Adrenal gland (tissue), 9 donors: ENCODE measurements at regions not wholly inside any gene's neighbourhood (a gene's known extent, or its start where the extent isn't known, plus 50 kb on each side); places are given as distances from the start of the nearest gene placed in this dataset.
"Not testable (repeated sequence)": the region's sequence is repeated elsewhere in the genome, so short reads cannot be mapped to it uniquely, and the experiment has no call there.

Source experiments
- DNase-seq, 7 donors: peaks; one replicate each; pipeline ENCODE4 v3.0.0-alpha.2; 2019 to 2020
- H3K27ac ChIP-seq, 5 donors: fragments of 200-600 bp; sonication (generic) in 4 of 5; 1 replicate in 3 of 5; 2 replicates in 2 of 5; pipeline versions ENCODE4 v1.5.1 to v1.8.0; 2016 to 2020; ENCODE audit warnings: mild to moderate bottlenecking in 1 of 5
- H3K27me3 ChIP-seq: fragments of 200-600 bp; 2 replicates; pipeline ENCODE4 v1.8.0; 2021
- H3K36me3 ChIP-seq, 2 donors: fragments of 200-600 bp; replicated peaks in 1 of 2; 1 replicate in 1 of 2; 2 replicates in 1 of 2; pipeline versions ENCODE4 v1.5.1 to v1.8.0; 2018 to 2022
- H3K4me1 ChIP-seq, 2 donors: fragments of 200-600 bp; replicated peaks in 1 of 2; 1 replicate in 1 of 2; 2 replicates in 1 of 2; pipeline versions ENCODE4 v1.5.1 to v1.8.0; 2018 to 2021
- H3K4me3 ChIP-seq, 4 donors: fragments of 200-600 bp; sonication (generic) in 3 of 4; one replicate each; pipeline ENCODE4 v1.5.1; 2016 to 2018
- H3K9me3 ChIP-seq, 3 donors: fragments of 200-600 bp; sonication (generic) in 1 of 3; replicated peaks in 1 of 3; 1 replicate in 2 of 3; 2 replicates in 1 of 3; pipeline versions ENCODE4 v1.5.1 to v1.8.0; 2016 to 2021
- CTCF ChIP-seq, 6 experiments: fragments of 450-650 bp in 4 of 6; fragments of 200-600 bp in 2 of 6; sonication (generic) in 1 of 6; IDR thresholded peaks; 1 replicate in 5 of 6; 2 replicates in 1 of 6; pipeline versions ENCODE4 v1.5.1 to v1.8.0; 2016 to 2021; ENCODE audit warnings: antibody characterized with exemption in 6 of 6, mild to moderate bottlenecking in 2 of 6, moderate library complexity in 1 of 6
- POLR2A ChIP-seq, 2 donors: fragments of 450-650 bp; IDR thresholded peaks; one replicate each; pipeline ENCODE4 v1.6.1; 2017; ENCODE audit warnings: antibody characterized with exemption in 2 of 2, mild to moderate bottlenecking in 2 of 2, moderate library complexity in 1 of 2
- WGBS, 4 donors: extraction: QIAGEN DNeasy Blood & Tissue Kit in 2 of 4; methylation state at CpG; one replicate each; pipeline versions ENCODE4 v1.1.5 to v1.1.7; 2013 to 2017; 5-methylcytosine and 5-hydroxymethylcytosine counted together
- intact Hi-C, 2 donors: fragments of 100-400 bp; cut with DNase I; formaldehyde crosslinking; loops; one replicate each; pipeline versions ENCODE4 v1.14.1 to v1.15.0; 2022 to 2023
- microRNA-seq, 3 donors: library from miRNA; unstranded; fragments of <30 nt; microRNA quantifications; one replicate each; pipeline ENCODE4, GENCODE V29; 2017 to 2020
- small RNA-seq, 2 donors: library from RNA; depleted of rRNA; stranded (forward); fragments of <200 nt; gene quantifications; one replicate each; pipeline ENCODE3, GENCODE V24; 2016
- donor health status: healthy with polysubstance abuse.
- donor health status: Bipolar disorder and iron deficiency.
- donor health status: DM: yes; HTN: yes; CAD: no.
- donor health status: DM: no; HTN: no; CAD: no.
- donor health status: DM: no; HTN: no; CAD: no.

GRCh38 chr3:75604286-75604934 lies 59.7 kb upstream of the FRG2C start:
- H3K4me3 ChIP-seq, H3K9me3 ChIP-seq, H3K4me1 ChIP-seq, DNase-seq, H3K36me3 ChIP-seq, intact Hi-C loops, H3K27me3 ChIP-seq, H3K27ac ChIP-seq: not testable (repeated sequence)
- peak in 2 of 6 experiments; percentile 11 to 12 for TF ChIP-seq CTCF (IDR thresholded peaks at IDR 0.05)
- WGBS, 4 donors = 69 to 79% (median 76%) methylated on average over 13 to 14 of the region's 14 CpGs

- H3K9me3 ChIP-seq, H3K4me1 ChIP-seq, H3K36me3 ChIP-seq, intact Hi-C loops, DNase-seq, H3K4me3 ChIP-seq, H3K27ac ChIP-seq, H3K27me3 ChIP-seq: not testable (repeated sequence)
- 73 to 84% (median 79%) methylated on average over 9 of the region's 9 CpGs for WGBS, 4 donors
These were observed 56.1 kb upstream of the FRG2C start for GRCh38 chr3:75607996-75608395.

- H3K9me3 ChIP-seq, H3K4me1 ChIP-seq, H3K27me3 ChIP-seq, H3K4me3 ChIP-seq, DNase-seq, H3K36me3 ChIP-seq, H3K27ac ChIP-seq, intact Hi-C loops: not testable (repeated sequence)
- WGBS, 4 donors = 26 to 35% (median 29%) methylated on average over 5 to 26 of the region's 26 CpGs
These were observed 54.5 kb upstream of the FRG2C start for GRCh38 chr3:75609598-75609997.

- Histone ChIP-seq H3K27ac (no peak overlapping the region), H3K36me3 (no peaks in the 10 kb centered on the region), H3K4me1 (no peaks in the 10 kb centered on the region), H3K9me3 (no peaks in the 10 kb centered on the region), H3K27me3 (peaks cover 4% of the 10 kb centered on the region), H3K4me3 (no peak overlapping the region)
- DNase-seq = no peak
- 68 to 74% (median 69%) methylated on average over 2 of the region's 2 CpGs for WGBS, 4 donors
- TF ChIP-seq POLR2A (IDR thresholded peaks at IDR 0.05) (no peak), CTCF (IDR thresholded peaks at IDR 0.05) (no peak)
- intact Hi-C loops = no loop called here
These were observed 53.4 kb upstream of the FRG2C start for GRCh38 chr3:75610773-75611172.

GRCh38 chr3:75611724-75612460 lies 52.2 kb upstream of the FRG2C start:
- DNase-seq, H3K27ac ChIP-seq, H3K9me3 ChIP-seq, H3K36me3 ChIP-seq, intact Hi-C loops, H3K4me1 ChIP-seq, H3K27me3 ChIP-seq, H3K4me3 ChIP-seq: not testable (repeated sequence)
- WGBS, 4 donors = 45 to 66% (median 53%) methylated on average over 17 to 25 of the region's 25 CpGs

Small RNA genes in the stretch of these regions (microRNA-seq; reads per million reads assigned to microRNA genes)
- gene MIR4444-2 = 0 reads per million in 3 donors

Small RNA genes in the stretch of these regions (small RNA-seq; reads per million reads assigned to genes)
- gene AC139453.1 (0 reads per million in 2 donors), gene LSP1P2 (0 reads per million in 2 donors), gene MIR4444-2 (0 reads per million in 2 donors), gene RN7SL294P (0 reads per million in 2 donors), gene SNRPCP10 (0 reads per million in 2 donors)
